Transverse colon (tissue), 4 donors: ENCODE measurements at regions not wholly inside any gene's neighbourhood (a gene's known extent, or its start where the extent isn't known, plus 50 kb on each side); places are given as distances from the start of the nearest gene placed in this dataset.

ENCODE experiments used
- DNase-seq: peaks from one replicate; pipeline ENCODE4 v3.0.0-alpha.2; 2019
- H3K27ac ChIP-seq, 4 donors: fragments of 200-600 bp; sonication (generic); 2 replicates each; pipeline ENCODE4 v1.5.1; 2016 to 2018; ENCODE audit warnings: inconsistent platforms in 4 of 4
- H3K27me3 ChIP-seq: fragments of 200-600 bp; sonication (generic); 2 replicates; pipeline ENCODE4 v1.5.1; 2017; ENCODE audit warnings: inconsistent platforms
- H3K36me3 ChIP-seq, 4 donors: fragments of 200-600 bp; sonication (generic); 2 replicates each; pipeline ENCODE4 v1.5.1; 2017 to 2019; ENCODE audit warnings: inconsistent platforms in 4 of 4
- H3K4me1 ChIP-seq, 4 donors: fragments of 200-600 bp; sonication (generic); 2 replicates each; pipeline ENCODE4 v1.5.1; 2017 to 2020; ENCODE audit warnings: inconsistent platforms in 4 of 4
- H3K4me3 ChIP-seq, 4 donors: fragments of 200-600 bp; sonication (generic); 1 replicate in 1 of 4; 2 replicates in 3 of 4; pipeline versions ENCODE4 v1.5.1 to v1.6.1; 2017 to 2019; ENCODE audit warnings: inconsistent platforms in 4 of 4
- H3K9me3 ChIP-seq, 2 donors: fragments of 200-600 bp; sonication (generic); 2 replicates each; pipeline ENCODE4 v1.5.1; 2017 to 2019; ENCODE audit warnings: inconsistent platforms in 2 of 2
- EP300 ChIP-seq: sonication (generic); formaldehyde crosslinking; IDR thresholded peaks from one replicate; pipeline ENCODE4 v1.6.1; 2017; ENCODE audit warnings: antibody characterized with exemption, low read depth
- POLR2A ChIP-seq: fragments of 450-650 bp; IDR thresholded peaks from one replicate; pipeline ENCODE4 v1.6.1; 2016; ENCODE audit warnings: antibody characterized with exemption, mild to moderate bottlenecking, moderate library complexity
- POLR2AphosphoS5 ChIP-seq, 3 donors: sonication (generic); formaldehyde crosslinking; IDR thresholded peaks; one replicate each; pipeline ENCODE4 v1.6.1; 2016; ENCODE audit warnings: antibody characterized with exemption in 3 of 3
- WGBS, 2 donors: methylation state at CpG; one replicate each; pipeline ENCODE4 v1.1.5; 2018; ENCODE audit warnings: low coverage in 1 of 2; 5-methylcytosine and 5-hydroxymethylcytosine counted together
- in situ Hi-C, 4 donors: fragments of 200-750 bp; cut with MboI; loops; one replicate each; pipeline versions ENCODE4 v1.15.0 to v1.15.1; 2017; ENCODE audit warnings: low sequenced_read_pairs in 3 of 4, low pct_ligation_motif_present in 1 of 4, low pct_unique_long_range_greater_than_20kb in 1 of 4
- intact Hi-C: fragments of 100-400 bp; cut with DNase I; formaldehyde crosslinking; loops from one replicate; pipeline ENCODE4 v1.15.1; 2023; ENCODE audit warnings: low total_unique reads
- TF ChIP-seq, protein P1 (sequence below), 5 experiments: fragments of 200-600 bp in 3 of 5; fragments of 450-650 bp in 2 of 5; sonication (generic) in 3 of 5; IDR thresholded peaks; 1 replicate in 2 of 5; 2 replicates in 3 of 5; pipeline ENCODE4 v1.5.1; 2016 to 2017; ENCODE audit warnings: antibody characterized with exemption in 5 of 5, inconsistent platforms in 3 of 5, mild to moderate bottlenecking in 2 of 5, moderate library complexity in 1 of 5

DNA sequence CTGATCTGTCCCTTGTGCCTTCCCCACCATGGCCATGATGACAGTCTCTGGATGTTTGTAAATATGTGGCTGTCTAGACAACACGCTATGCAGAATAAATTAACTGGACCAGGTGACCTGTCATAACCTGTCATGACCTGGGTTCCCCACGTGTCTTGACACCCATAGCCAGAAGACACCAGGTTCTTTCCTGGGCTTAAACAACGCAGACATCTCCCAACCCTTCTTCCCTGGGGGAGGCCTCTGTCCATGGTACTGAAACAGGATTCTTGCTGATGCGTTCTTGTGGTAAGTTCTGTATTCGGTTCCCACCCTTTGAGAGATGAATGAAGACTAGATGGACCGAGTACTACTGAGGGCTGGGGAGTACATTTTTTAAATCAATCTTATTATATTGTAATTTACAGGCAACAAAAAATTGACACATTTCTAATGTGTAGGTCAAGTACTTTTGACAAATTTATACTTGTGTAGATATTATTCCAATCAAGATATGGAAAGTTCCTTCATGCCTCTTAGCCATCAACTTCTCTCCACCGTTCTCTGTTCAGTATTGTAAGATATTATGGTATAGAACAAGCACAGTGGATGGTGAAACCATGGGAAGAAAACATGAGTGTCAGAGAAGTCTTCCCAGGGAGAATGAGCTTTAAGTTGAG is 738.8 kb downstream of the PTPRU start:
- H3K36me3 ChIP-seq = no peaks in the 10 kb centered on the region
- no peak for DNase-seq
- H3K4me1 ChIP-seq = no peaks in the 10 kb centered on the region
- intact Hi-C loops (no loop called here), in situ Hi-C loops (no loop called here)
- no peak overlapping the region for H3K27ac ChIP-seq
- TF ChIP-seq, protein P1, sequence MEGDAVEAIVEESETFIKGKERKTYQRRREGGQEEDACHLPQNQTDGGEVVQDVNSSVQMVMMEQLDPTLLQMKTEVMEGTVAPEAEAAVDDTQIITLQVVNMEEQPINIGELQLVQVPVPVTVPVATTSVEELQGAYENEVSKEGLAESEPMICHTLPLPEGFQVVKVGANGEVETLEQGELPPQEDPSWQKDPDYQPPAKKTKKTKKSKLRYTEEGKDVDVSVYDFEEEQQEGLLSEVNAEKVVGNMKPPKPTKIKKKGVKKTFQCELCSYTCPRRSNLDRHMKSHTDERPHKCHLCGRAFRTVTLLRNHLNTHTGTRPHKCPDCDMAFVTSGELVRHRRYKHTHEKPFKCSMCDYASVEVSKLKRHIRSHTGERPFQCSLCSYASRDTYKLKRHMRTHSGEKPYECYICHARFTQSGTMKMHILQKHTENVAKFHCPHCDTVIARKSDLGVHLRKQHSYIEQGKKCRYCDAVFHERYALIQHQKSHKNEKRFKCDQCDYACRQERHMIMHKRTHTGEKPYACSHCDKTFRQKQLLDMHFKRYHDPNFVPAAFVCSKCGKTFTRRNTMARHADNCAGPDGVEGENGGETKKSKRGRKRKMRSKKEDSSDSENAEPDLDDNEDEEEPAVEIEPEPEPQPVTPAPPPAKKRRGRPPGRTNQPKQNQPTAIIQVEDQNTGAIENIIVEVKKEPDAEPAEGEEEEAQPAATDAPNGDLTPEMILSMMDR (IDR thresholded peaks at IDR 0.05) = no peak
- no peak for TF ChIP-seq POLR2AphosphoS5 (IDR thresholded peaks at IDR 0.05)
- no peak for TF ChIP-seq EP300
- TF ChIP-seq POLR2A = no peak
- H3K4me3 ChIP-seq = no peak overlapping the region
- H3K27me3 ChIP-seq = peaks cover 7% of the 10 kb centered on the region
- no peaks in the 10 kb centered on the region for H3K9me3 ChIP-seq
- WGBS, 2 donors = 44 to 50% methylated on average over 4 to 7 of the region's 7 CpGs

DNA sequence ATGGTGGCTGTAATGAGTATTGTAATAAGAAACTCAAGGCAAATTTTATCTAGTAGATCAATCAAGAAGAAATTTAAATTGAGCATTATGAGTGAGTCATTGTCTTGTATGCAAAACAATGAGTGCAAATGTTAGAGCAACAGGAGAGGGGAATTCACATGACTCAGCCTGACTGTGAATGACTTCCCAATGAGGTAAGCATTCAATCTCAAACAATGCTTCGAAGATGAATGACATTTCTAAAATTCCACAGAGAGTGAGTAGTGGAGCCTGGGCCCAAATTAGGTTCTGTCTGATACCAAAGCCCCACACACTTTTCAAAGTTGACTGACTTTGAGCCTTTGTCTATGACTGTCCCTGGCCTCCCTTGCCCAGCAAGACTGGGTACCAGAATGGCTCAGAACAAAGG is 738.0 kb downstream of the PTPRU start:
- Histone ChIP-seq H3K4me1 (no peaks in the 10 kb centered on the region), H3K9me3 (no peaks in the 10 kb centered on the region), H3K27ac (no peak overlapping the region), H3K27me3 (peaks cover 3% of the 10 kb centered on the region), H3K36me3 (no peaks in the 10 kb centered on the region), H3K4me3 (no peak overlapping the region)
- intact Hi-C loops (no loop called here), in situ Hi-C loops (no loop called here)
- TF ChIP-seq POLR2A = no peak
- TF ChIP-seq, protein P1 (IDR thresholded peaks at IDR 0.05) = no peak
- 40% methylated on average over 1 of the region's 1 CpG; no CpG with 5 or more reads in 1 of the 2 donors for WGBS, 2 donors
- no peak for DNase-seq

DNA sequence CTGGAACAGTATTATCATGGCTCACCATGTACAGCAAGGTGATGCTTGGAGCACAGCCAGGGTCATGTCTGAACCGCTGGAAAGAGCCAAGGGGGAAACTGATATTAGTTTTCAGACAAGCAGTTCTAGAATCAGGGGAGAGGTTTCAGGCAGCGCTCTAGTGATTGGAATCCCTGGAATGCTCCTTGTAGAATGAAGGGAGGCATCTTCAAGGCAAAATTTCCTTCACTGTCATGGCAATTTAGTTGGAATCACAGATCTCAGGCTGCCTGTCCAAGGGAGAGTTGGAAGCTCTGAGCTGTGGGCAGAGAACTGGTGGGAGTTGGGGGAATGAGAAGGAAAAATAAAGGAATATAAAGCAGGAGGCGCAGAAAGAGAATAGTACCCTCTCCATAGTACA is 737.1 kb downstream of the PTPRU start:
- DNase-seq = no peak
- H3K27ac ChIP-seq = no peak overlapping the region
- no peaks in the 10 kb centered on the region for H3K4me1 ChIP-seq
- WGBS, 2 donors = 58 to 59% methylated on average over 2 to 3 of the region's 3 CpGs
- TF ChIP-seq, protein P1 (IDR thresholded peaks at IDR 0.05) = no peak
- TF ChIP-seq EP300 (no peak), POLR2A (no peak), POLR2AphosphoS5 (IDR thresholded peaks at IDR 0.05) (no peak)
- in situ Hi-C loops = no loop called here
- H3K4me3 ChIP-seq = no peak overlapping the region
- peaks cover 3% of the 10 kb centered on the region for H3K27me3 ChIP-seq
- H3K36me3 ChIP-seq = no peaks in the 10 kb centered on the region
- intact Hi-C loops = no loop called here
- no peaks in the 10 kb centered on the region for H3K9me3 ChIP-seq

DNA sequence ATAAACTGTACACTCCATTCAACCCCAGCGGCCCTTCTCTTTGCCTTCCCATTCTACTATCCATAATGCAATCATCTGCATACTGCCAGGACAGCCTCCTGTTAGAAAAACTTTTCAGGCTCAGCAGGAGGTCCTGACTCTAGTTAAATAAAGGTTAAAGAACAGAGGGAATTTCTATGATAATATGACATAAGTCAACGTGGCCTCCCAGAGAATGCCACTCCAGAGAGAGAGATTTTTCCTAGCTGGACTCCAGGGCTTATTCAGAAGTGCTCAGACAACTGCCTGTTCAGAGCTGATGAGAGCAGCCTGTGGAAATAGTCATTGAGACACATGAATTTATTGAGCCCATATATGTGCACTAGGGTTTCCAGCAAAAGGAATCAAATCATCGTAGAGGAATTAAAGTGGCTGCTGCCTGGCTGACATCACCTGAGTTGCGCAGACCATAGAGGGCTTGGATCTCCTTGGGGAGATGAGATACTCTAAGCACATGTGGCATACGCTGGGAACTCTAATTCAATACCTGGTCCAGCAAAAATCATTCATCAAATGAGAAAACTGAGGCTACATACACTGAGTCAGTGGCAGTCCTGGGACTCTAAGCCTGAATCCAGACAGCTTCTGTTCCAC is 736.2 kb downstream of the PTPRU start:
- H3K9me3 ChIP-seq = no peaks in the 10 kb centered on the region
- TF ChIP-seq POLR2A = no peak
- no peak for TF ChIP-seq POLR2AphosphoS5 (IDR thresholded peaks at IDR 0.05)
- TF ChIP-seq, protein P1 (IDR thresholded peaks at IDR 0.05) = no peak
- TF ChIP-seq EP300 = no peak
- H3K4me1 ChIP-seq = no peaks in the 10 kb centered on the region
- no peak overlapping the region for H3K27ac ChIP-seq
- 67 to 80% methylated on average over 1 to 5 of the region's 5 CpGs for WGBS, 2 donors
- no peak overlapping the region for H3K4me3 ChIP-seq
- peaks cover 3% of the 10 kb centered on the region for H3K27me3 ChIP-seq
- no peaks in the 10 kb centered on the region for H3K36me3 ChIP-seq
- DNase-seq = no peak
- in situ Hi-C loops (no loop called here), intact Hi-C loops (no loop called here)
